ENCODE measurements at regions not wholly inside any gene's neighbourhood (a gene's known extent, or its start where the extent isn't known, plus 50 kb on each side); places are given as distances from the start of the nearest gene placed in this dataset.

DNA sequence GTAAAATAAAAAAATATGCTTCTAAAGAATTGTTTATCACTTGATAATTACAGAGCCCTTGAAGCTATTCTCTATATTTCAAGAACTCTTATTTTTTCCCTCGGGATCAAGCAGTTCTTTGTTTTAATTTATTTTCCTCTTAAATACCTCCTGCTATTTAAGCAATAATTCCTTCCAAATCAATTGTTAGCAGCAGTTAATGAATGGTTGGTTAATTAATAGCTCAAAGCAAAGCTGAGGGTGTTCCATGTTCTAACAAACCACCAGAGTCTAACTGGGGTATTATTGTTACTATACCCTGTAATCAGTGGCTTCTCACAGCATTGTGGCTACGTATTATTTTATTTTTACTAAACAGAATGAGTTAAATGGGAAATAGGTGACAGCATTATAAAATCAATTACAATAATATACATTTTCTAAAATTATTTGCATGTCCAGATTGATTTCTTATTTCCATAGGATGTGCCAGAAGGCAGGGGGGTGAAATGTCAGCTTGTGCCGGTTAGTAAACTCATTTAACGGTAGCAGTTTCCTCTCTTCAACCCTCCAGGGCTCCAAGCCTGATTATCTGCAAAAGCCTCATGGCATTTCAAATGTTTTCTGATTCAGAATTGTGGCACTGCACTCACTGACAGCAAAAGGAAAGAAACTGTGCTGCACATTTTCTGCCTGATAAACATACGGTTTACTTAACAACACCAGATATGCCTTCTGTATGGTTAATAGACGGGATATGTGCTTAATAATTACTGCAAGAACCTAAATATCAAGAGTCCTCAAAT, 286.9 kb upstream of the EMCN start:
- Mint-ChIP-seq H3K4me1 (ENCODE audit: unreplicated experiment) (no peaks in the 10 kb centered on the region), H3K9me3 (no peaks in the 10 kb centered on the region), H3K27me3 (no peaks in the 10 kb centered on the region), H3K36me3 (no peaks in the 10 kb centered on the region), H3K4me3 (no peak overlapping the region), H3K27ac (no peak overlapping the region)
- DNase-seq (ENCODE audit: extremely low spot score, unreplicated experiment): no peak
- TF ChIP-seq, protein P1, sequence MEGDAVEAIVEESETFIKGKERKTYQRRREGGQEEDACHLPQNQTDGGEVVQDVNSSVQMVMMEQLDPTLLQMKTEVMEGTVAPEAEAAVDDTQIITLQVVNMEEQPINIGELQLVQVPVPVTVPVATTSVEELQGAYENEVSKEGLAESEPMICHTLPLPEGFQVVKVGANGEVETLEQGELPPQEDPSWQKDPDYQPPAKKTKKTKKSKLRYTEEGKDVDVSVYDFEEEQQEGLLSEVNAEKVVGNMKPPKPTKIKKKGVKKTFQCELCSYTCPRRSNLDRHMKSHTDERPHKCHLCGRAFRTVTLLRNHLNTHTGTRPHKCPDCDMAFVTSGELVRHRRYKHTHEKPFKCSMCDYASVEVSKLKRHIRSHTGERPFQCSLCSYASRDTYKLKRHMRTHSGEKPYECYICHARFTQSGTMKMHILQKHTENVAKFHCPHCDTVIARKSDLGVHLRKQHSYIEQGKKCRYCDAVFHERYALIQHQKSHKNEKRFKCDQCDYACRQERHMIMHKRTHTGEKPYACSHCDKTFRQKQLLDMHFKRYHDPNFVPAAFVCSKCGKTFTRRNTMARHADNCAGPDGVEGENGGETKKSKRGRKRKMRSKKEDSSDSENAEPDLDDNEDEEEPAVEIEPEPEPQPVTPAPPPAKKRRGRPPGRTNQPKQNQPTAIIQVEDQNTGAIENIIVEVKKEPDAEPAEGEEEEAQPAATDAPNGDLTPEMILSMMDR (conservative IDR thresholded peaks at IDR 0.05): no peak

DNA sequence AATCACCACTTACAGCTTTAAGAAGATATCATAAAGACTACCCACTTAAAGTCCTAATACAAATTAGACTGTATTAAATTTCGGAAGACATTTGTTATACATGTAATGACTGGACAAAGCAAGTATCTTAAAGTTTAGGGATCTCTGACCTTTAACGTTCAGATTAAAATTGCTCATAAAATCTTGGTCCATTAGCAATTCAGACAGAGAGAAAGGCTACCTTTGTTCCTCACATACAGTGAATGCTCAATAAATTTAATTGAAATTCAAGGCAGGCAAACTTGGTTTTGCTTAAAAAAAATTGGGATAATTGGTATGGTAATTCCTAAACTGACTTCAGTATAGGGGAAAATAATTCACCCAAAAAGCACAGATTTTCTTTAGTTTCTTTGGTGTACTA, 285.9 kb upstream of the EMCN start:
- Mint-ChIP-seq H3K4me3 (no peak overlapping the region), H3K27me3 (no peaks in the 10 kb centered on the region), H3K36me3 (no peaks in the 10 kb centered on the region), H3K9me3 (no peaks in the 10 kb centered on the region), H3K27ac (no peak overlapping the region), H3K4me1 (ENCODE audit: unreplicated experiment) (no peaks in the 10 kb centered on the region)
- TF ChIP-seq, protein P1 (conservative IDR thresholded peaks at IDR 0.05): no peak
- no peak for DNase-seq (ENCODE audit: extremely low spot score, unreplicated experiment)

DNA sequence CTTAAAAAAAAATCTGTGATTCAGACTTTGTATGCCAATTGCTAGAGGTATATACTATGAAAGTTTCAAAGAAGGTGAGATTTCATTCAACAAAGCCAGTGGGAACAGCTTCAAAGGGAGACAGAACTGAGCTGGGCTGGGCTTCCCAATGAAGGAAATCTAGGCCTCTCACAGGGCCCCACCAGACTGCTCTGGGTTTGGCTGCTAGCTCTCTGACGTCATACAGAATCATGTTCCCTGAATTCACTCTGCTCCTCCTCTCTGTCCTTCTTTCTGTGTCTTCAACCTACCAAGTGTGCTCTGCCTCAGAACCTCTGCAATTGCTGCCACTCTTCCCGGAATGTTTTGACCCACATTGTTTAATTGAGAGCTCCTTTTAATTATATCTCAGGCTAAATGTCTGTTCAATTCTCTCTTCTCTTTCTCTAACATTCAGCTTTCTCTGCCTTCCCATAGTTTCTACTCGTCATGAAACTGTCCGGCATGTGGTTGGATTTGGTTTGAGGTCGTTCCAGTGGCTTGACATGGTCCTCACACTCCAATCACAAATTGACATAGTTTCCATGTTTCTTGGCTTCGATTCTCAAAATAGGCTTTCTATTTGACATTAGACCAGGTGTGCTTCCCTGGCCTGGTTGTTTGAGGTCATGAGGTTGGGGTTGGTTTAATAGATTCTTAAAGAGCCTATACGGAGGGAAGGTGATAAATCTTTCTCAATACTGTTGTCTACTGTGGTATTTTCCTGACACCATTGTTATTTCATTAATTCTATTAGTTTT, 282.1 kb upstream of the EMCN start:
- no peak for DNase-seq (ENCODE audit: extremely low spot score, unreplicated experiment)
- TF ChIP-seq, protein P1 (conservative IDR thresholded peaks at IDR 0.05): no peak
- Mint-ChIP-seq H3K27me3 (no peaks in the 10 kb centered on the region), H3K36me3 (no peaks in the 10 kb centered on the region), H3K9me3 (no peaks in the 10 kb centered on the region), H3K4me3 (no peak overlapping the region), H3K27ac (no peak overlapping the region), H3K4me1 (ENCODE audit: unreplicated experiment) (no peaks in the 10 kb centered on the region)

DNA sequence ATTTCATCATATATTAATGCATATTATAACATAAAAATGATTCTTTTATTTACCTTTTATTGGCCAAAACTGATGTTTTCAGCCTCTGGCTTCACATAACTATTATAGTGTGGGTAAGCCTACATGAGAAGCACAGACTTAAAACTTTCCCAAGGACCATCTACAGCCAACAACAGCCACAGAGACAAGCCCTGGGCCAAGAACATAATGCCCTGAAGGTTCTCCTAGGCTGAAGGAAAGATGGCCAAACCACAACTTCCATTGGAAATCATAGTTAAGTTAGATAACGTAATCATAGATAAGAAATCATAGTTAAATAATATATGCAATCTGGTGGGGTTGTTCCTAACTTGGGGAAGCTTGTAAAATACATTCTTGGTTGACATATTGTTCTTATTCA, 280.0 kb upstream of the EMCN start:
- Mint-ChIP-seq H3K4me3 (no peak overlapping the region), H3K27me3 (no peaks in the 10 kb centered on the region), H3K27ac (no peak overlapping the region), H3K9me3 (no peaks in the 10 kb centered on the region), H3K4me1 (ENCODE audit: unreplicated experiment) (no peaks in the 10 kb centered on the region), H3K36me3 (no peaks in the 10 kb centered on the region)
- TF ChIP-seq, protein P1 (conservative IDR thresholded peaks at IDR 0.05): no peak
- no peak for DNase-seq (ENCODE audit: extremely low spot score, unreplicated experiment)

DNA sequence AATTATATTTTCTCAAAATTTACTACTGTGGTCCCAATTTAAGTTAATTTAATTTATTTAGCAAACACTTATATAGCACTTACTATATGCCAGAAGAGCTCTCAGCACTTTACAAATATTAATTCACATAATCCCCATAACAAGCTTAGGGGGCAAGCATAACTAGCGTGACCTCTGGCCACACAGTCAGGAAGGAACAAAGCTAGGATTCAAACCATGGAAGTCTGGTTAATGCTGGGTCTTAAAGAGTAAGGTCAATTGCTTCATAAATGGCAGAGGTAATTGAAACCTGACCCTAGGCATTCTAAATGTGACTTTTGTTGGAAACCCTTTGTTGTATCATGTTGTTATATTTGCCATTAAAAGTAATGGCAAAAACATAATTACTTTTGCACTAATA, 279.5 kb upstream of the EMCN start:
- no peak for DNase-seq (ENCODE audit: extremely low spot score, unreplicated experiment)
- no peak overlapping the region for H3K4me3 Mint-ChIP-seq
- no peaks in the 10 kb centered on the region for H3K27me3 Mint-ChIP-seq
- H3K4me1 Mint-ChIP-seq (ENCODE audit: unreplicated experiment): no peaks in the 10 kb centered on the region
- TF ChIP-seq, protein P1 (conservative IDR thresholded peaks at IDR 0.05): no peak
- no peaks in the 10 kb centered on the region for H3K9me3 Mint-ChIP-seq
- no peak overlapping the region for H3K27ac Mint-ChIP-seq
- no peaks in the 10 kb centered on the region for H3K36me3 Mint-ChIP-seq

Data from type B pancreatic cell (in vitro differentiated cells).